ENCODE measurements at regions not wholly inside any gene's neighbourhood (a gene's known extent, or its start where the extent isn't known, plus 50 kb on each side); places are given as distances from the start of the nearest gene placed in this dataset.
"Not testable (repeated sequence)": the region's sequence is repeated elsewhere in the genome, so short reads cannot be mapped to it uniquely, and the experiment has no call there.

GRCh38 chrX:63581906-63582305 lies 203.1 kb downstream of the ARHGEF9 start:
- DNase-seq, result no peak

GRCh38 chrX:63581398-63581797 lies 203.6 kb downstream of the ARHGEF9 start:
- DNase-seq, result no peak

- DNase-seq, result no peak
Observed at GRCh38 chrX:63576533-63576932, 208.5 kb downstream of the ARHGEF9 start.

DNA sequence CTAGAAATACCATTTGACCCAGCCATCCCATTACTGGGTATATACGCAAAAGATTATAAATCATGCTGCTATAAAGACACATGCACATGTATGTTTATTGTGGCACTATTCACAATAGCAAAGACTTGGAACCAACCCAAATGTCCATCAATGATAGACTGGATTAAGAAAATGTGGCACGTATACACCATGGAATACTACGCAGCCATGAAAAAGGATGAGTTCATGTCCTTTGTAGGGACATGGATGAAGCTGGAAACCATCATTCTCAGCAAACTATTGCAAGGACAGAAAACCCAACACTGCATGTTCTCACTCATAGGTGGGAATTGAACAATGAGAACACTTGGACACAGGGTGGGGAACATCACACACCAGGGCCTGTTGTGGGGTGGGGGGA lies 209.3 kb downstream of the ARHGEF9 start:
- DNase-seq, result not testable (repeated sequence)

DNA sequence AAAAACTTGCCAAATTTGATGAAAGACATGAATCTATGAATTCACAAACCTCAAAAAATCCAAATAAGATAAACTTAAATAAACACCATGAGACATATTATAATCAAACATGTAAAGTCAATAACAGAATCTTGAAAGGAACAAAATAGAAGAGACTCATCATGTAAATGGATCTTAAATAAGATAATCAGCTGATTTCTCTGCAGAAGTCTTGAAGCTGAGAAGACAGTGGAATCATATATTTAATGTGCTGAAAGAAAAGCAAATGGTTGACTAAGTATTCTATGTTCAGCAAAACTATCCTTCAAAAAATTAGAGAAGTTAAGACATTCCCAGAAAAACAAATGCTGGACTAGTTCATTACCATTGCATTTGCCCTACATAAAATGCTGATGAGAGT lies 215.7 kb upstream of the SPIN4 start:
- DNase-seq, result no peak

DNA sequence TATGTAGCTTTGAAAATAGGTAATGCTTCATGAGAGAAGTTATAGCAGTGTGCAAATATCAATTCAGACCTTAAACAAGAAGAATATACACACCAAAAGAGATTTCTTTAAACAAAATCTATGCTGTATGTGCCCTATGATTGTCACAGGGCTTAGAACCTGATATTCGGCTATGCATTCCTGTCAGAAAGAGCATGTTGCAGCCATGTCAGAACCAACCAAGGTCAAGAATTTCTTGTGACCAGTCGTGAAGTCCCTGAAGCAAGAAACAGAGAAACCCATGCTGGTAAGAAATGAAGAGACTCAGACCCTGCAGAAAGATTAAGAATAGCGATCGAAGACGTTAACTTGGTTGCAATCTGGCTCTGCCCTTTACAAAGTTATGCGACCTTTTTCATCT lies 210.3 kb upstream of the SPIN4 start:
- DNase-seq, result no peak

- peak; percentile 82 for DNase-seq
Observed at GRCh38 chrX:63560601-63561218, 209.6 kb upstream of the SPIN4 start.

DNA sequence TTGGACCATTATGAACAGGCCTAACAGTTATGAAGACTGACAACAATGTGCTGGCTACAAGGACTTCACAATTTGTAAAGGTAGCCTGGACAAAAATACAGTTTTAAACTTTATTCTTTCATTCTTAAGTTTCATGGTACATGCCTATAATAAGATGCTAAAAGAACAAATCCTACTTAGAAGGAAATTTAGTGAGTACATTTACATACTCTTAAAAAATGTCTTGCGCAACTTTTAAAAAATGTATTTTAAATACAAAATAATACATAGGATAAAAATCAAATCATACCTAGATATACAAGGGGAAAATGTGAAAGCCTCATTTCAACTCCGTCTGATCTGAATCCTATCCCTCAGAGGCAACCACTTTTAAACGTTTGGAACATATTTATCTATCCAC lies 200.7 kb upstream of the SPIN4 start:
- no peak for DNase-seq

- no peak for DNase-seq
Observed at GRCh38 chrX:63530654-63531053, 179.5 kb upstream of the SPIN4 start.

DNA sequence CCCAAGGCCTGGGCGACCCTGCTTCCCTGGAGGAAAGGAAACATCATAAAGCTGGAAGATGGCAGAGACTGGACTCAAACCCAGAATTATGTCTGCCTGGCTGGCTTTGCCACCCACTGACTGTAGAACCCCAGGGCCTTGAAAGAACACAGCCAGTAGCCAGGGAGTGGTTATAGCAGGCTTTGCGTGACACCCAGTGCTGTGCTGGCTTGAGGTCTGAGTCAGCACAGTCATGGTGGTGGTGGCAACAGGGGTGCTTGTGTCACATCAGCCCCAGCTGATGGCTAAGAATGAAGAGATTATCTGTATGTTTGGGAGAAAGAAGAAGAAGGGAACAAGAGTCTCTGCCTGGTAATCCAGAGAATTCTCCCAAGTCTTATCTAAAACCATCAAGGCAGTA lies 178.8 kb upstream of the SPIN4 start:
- no peak for DNase-seq

DNA sequence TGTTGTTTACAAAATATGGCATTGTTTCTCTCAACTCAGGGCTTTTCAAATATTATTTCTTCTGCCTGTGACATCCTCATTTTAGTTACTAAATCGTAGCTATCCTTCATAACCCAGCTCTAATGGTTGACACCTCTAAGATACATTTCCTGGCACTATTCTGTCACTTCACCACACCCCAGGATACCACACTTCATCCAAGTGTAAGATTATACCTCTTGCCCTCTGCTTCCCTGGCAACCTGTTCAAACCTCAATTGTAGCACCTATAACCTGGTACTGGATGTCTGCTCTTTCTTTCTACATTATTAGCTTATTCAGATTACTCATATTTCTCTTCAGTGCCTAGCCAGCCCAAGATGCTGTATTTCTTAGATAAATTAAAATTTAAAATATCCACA lies 175.7 kb upstream of the SPIN4 start:
- DNase-seq, result no peak

DNA sequence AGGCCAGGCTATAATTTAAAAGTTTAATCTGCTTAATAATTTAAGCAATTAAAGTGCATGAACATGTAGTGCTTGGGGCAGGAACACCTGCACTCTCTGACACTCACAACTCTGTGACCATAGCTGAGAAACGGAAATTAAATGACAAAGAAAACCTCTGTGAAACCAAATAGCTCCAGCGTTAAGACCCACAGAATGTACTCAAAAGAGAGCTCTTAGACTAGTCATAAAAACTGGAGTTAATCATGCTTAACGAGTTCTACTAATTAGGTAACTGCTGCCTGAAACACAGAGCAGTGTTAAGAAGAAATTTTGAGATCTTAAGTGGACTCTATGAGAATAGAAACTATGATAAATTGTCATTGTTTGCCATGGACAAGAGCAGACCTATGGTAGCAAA lies 174.4 kb upstream of the SPIN4 start:
- DNase-seq, result no peak

- not testable (repeated sequence) for DNase-seq
Observed at GRCh38 chrX:63519368-63519767, 168.2 kb upstream of the SPIN4 start.

- no peak for DNase-seq
Observed at GRCh38 chrX:63514569-63515080, 163.5 kb upstream of the SPIN4 start.

GRCh38 chrX:63513825-63514568 lies 162.9 kb upstream of the SPIN4 start:
- DNase-seq, result peak; percentile 72

DNA sequence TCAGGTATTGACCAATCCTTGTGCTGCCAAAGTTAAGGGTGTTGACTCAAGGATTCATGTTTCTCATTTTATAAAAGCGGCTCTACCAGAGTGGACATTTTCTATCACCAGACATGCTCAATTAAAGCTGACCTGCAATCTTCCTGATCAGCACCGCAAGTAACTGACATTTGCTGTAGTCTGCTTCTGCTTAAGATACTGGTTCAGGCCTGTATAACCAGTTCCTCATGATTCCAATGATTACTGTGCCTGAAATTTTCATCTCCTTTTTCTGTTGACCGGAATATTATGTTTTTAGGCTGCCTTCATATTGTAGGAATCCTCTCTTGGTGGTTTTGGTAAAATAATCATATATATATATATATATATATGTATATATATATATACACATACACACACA lies 160.2 kb upstream of the SPIN4 start:
- no peak for DNase-seq

DNA sequence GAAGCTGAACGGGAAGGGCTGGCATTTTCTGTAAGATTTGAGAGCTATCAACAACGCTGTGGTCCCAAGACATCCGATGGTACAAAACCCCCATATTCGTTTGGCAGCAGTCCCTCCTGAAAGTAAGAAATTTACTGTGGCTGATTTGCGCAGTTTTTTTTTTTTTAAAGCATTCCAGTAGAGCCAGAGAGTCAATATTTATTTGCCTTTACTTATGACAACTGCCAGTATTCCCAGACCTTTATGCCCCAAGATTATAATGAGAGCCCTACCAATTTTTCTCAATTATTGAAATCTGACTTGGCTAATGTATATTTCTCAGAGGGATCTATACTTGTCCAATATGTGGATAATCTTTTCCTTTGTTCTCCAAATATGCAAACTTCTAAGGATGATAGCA lies 157.5 kb upstream of the SPIN4 start:
- DNase-seq, result no peak

DNA sequence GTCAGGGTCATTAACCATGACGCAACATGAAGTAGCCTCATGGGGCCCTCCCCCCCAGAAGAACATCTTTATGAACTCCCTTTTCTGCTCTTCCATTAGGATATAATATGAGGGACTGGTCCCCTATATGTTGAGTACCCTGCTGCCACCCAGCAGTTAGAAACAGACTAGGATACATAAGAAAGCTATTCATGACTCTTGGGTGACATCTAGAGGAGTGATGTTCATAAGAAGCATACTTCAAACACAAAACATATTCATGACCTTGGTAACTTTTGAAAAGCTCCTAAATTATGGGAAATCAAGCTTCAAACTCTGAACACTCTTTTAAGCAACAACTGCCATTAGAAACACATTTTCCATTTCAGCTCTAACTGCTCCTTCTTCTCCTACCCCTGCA lies 155.2 kb upstream of the SPIN4 start:
- DNase-seq, result no peak

GRCh38 chrX:63503541-63503940 lies 152.4 kb upstream of the SPIN4 start:
- DNase-seq, result no peak

- no peak for DNase-seq
Observed at GRCh38 chrX:63488546-63489373, 137.6 kb upstream of the SPIN4 start.

DNA sequence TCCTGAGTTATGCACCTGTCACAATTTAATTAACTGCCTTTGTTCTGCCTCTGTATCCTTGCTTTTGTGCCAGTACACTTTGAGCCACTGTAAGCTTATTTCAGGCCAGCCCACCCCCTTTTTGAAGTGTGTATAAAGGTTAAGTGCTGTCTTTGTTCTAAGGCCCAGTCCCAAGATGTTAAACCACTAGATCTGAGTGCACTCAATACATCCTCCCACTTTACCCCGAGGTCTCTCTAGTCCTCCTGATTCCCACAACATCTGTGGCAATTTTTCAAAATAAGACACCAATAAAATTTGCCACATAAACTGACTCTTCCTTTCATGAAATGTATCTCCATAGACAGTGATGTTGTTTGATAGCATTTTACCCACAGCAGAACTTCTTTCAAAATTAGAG lies 124.1 kb upstream of the SPIN4 start:
- DNase-seq, result no peak

DNA sequence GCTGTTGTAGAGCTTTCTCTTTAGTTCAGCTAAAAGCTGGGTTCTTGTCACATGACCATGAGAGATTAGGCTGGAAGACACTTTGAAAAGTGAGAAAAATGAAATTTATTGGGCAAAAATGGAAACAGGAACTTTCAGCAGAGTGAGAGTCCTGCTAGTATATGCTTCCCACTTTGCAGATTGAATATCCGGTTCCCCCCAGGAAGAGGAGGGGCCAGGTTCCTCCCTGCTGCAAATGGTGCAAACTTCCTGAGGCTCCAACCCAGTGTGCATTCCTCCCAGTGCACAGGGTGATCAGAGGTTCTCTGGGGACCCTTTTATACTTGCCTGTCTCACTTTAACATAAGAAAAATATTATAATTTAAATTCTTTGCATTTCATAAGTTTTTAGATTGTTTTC lies 119.9 kb upstream of the SPIN4 start:
- no peak for DNase-seq

DNA sequence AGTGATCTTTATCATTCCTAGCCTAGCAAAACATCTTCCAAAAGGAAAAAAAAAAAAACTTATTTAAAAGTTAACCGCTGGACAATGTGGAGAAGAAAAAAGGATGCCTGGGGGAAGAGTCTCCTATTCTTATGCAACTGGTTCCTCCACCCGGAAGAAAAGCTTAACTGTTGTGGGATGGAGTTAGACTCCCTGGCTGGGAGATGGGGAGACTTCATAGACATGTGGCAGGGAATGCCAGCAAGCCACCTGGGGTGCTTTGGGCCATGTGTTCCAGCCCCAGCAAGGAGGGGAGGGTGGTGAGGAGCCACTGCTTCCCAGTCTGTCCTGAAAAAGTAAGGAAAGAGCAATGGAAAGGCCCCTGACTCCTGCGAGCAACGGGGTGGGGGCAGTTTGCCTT lies 119.4 kb upstream of the SPIN4 start:
- no peak for DNase-seq

DNA sequence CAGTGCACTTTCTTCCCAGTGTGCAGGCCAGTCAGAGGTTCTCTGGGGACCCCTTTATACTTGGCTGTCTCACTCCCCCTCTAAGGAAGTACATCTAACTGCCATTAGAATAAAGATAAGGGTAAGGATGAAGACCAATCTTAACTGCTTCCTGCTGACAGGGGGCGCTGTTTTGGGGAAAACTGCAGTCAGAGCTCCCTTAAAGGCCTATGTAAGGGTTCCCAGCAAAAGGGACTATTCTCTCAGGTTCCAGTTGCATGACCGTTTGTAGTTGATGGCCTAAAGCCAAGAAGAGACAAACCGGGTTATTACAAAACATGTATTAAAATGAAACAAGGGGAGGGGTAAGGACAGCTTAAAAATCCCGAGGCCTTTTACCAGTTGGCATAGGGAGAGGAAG lies 115.6 kb upstream of the SPIN4 start:
- no peak for DNase-seq

All from femur (tissue), 1 donor.